CD4-positive, CD25-positive, alpha-beta regulatory T cell (primary cell): ENCODE measurements at regions not wholly inside any gene's neighbourhood (a gene's known extent, or its start where the extent isn't known, plus 50 kb on each side); places are given as distances from the start of the nearest gene placed in this dataset.

Source experiments
- ATAC-seq, 2 donors: fragments of 150-1000 bp; cut with Tn5 transposase; one replicate each; pipeline ENCODE4 v1.10.0; 2021; ENCODE audit warnings: low read depth in 2 of 2, moderate number of reproducible peaks in 2 of 2, moderate library complexity in 1 of 2
- DNase-seq, 3 donors: peaks; one replicate each; pipeline versions ENCODE4 v3.0.0 to v3.0.0-alpha.2; 2012 to 2022; ENCODE audit warnings: mixed read lengths in 1 of 3
- H3K27ac ChIP-seq: one replicate; pipeline ENCODE4 v1.7.0; 2013; ENCODE audit warnings: mild to moderate bottlenecking, low read length; ENCODE audit not compliant: insufficient read depth, poor library complexity, severe bottlenecking
- H3K27me3 ChIP-seq: one replicate; pipeline ENCODE4 v1.7.0; 2013; ENCODE audit warnings: low read length; ENCODE audit not compliant: control insufficient read depth, insufficient read depth
- H3K36me3 ChIP-seq: one replicate; pipeline ENCODE4 v1.7.0; 2013; ENCODE audit warnings: mild to moderate bottlenecking, low read length, moderate library complexity; ENCODE audit not compliant: control insufficient read depth, insufficient read depth
- H3K4me1 ChIP-seq: 2 replicates; pipeline ENCODE4 v1.7.0; 2013; ENCODE audit warnings: mild to moderate bottlenecking, low read length; ENCODE audit not compliant: insufficient read depth, control insufficient read depth, poor library complexity, severe bottlenecking
- H3K4me3 ChIP-seq: one replicate; pipeline ENCODE4 v1.7.0; 2013; ENCODE audit warnings: low read depth, mild to moderate bottlenecking, low read length, moderate library complexity
- H3K9me3 ChIP-seq, 2 experiments: 1 replicate in 1 of 2; 2 replicates in 1 of 2; pipeline ENCODE4 v1.7.0; 2013; ENCODE audit warnings: low read length in 2 of 2, mild to moderate bottlenecking in 1 of 2, moderate library complexity in 1 of 2; ENCODE audit not compliant: control insufficient read depth in 2 of 2
- H3K27ac Mint-ChIP-seq, 3 donors: one replicate each; pipeline ENCODE4 v1.8.0; 2020 to 2022; ENCODE audit warnings: mild to moderate bottlenecking in 3 of 3, mixed read lengths in 3 of 3, moderate library complexity in 2 of 3
- H3K27me3 Mint-ChIP-seq: one replicate; pipeline ENCODE4 v1.8.0; 2022; ENCODE audit warnings: mild to moderate bottlenecking, mixed read lengths
- H3K36me3 Mint-ChIP-seq: one replicate; pipeline ENCODE4 v1.8.0; 2020; ENCODE audit warnings: mixed read lengths
- H3K4me1 Mint-ChIP-seq, 4 donors: one replicate each; pipeline ENCODE4 v1.8.0; 2020 to 2022; ENCODE audit warnings: mixed read lengths in 4 of 4, mild to moderate bottlenecking in 1 of 4
- H3K4me3 Mint-ChIP-seq, 4 donors: one replicate each; pipeline ENCODE4 v1.8.0; 2020 to 2022; ENCODE audit warnings: mild to moderate bottlenecking in 4 of 4, mixed read lengths in 4 of 4, moderate library complexity in 3 of 4
- H3K9me3 Mint-ChIP-seq, 7 donors: one replicate each; pipeline ENCODE4 v1.8.0; 2020 to 2022; ENCODE audit warnings: mixed read lengths in 7 of 7, mild to moderate bottlenecking in 3 of 7, moderate library complexity in 2 of 7

DNA sequence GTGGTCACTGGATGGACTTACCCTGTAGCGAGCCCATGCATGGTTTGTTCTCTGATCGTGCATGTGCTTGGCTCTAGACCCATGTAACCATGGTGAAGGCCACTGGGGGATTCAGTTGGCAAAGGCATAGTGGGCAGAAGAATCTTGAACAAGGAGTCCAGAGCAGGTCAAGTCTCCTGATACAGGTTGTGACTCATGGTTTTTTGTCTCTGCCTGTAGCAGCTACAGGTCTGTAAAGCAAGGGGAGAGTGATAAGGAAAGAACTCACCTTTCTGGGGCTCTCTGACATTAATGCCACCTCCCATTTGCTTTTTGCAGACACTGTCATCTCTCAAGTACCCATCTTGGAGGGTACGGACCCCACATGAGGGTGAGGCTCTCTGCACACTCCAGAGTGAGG lies 153.4 kb upstream of the CAMK1G start:
- Mint-ChIP-seq H3K27me3 (peaks cover 9% of the 10 kb centered on the region), H3K4me1 (no peaks in the 10 kb centered on the region), H3K9me3 (peaks cover 0 to 2% (median 0%) of the 10 kb centered on the region in 7 donors), H3K27ac (no peak overlapping the region), H3K4me3 (no peak overlapping the region), H3K36me3 (no peaks in the 10 kb centered on the region)
- DNase-seq (no peak), ATAC-seq (no peak)
- H3K36me3 ChIP-seq, result no peaks in the 10 kb centered on the region
- no peaks in the 10 kb centered on the region for H3K4me1 ChIP-seq
- no peaks in the 10 kb centered on the region for H3K27me3 ChIP-seq
- no peaks in the 10 kb centered on the region for H3K9me3 ChIP-seq
- H3K4me3 ChIP-seq, result no peak overlapping the region
- no peak overlapping the region for H3K27ac ChIP-seq

DNA sequence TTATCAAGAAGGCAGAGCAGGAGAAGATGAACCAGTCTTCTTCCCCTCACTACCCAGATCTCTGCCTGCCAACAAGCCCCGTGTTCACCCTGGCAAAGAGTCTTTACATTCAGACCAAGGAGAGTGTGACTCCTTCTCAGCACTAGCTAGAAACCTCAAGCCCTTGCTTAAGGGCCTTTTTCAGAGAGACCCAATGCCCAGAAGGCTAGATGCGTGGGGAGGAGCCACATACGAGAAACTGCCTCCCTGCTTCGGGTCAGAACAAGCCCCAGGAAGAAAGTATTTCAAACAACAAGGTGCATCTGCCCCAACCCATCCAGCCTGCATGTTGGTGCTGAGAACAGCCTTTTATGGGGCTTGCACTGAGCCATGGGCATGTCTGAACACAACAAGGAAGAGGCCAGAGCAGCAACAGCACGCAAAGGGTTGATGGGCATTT lies 152.7 kb upstream of the CAMK1G start:
- ATAC-seq (no peak), DNase-seq (no peak)
- H3K27ac Mint-ChIP-seq, result no peak overlapping the region
- peaks cover 9% of the 10 kb centered on the region for H3K27me3 Mint-ChIP-seq
- no peaks in the 10 kb centered on the region for H3K4me1 ChIP-seq
- H3K36me3 Mint-ChIP-seq, result no peaks in the 10 kb centered on the region
- H3K4me1 Mint-ChIP-seq, result no peaks in the 10 kb centered on the region
- no peak overlapping the region for H3K4me3 Mint-ChIP-seq
- H3K27ac ChIP-seq, result no peak overlapping the region
- H3K9me3 Mint-ChIP-seq, result peaks cover 0 to 2% (median 0%) of the 10 kb centered on the region in 7 donors
- no peaks in the 10 kb centered on the region for H3K27me3 ChIP-seq
- H3K4me3 ChIP-seq, result no peak overlapping the region
- no peaks in the 10 kb centered on the region for H3K9me3 ChIP-seq
- no peaks in the 10 kb centered on the region for H3K36me3 ChIP-seq

DNA sequence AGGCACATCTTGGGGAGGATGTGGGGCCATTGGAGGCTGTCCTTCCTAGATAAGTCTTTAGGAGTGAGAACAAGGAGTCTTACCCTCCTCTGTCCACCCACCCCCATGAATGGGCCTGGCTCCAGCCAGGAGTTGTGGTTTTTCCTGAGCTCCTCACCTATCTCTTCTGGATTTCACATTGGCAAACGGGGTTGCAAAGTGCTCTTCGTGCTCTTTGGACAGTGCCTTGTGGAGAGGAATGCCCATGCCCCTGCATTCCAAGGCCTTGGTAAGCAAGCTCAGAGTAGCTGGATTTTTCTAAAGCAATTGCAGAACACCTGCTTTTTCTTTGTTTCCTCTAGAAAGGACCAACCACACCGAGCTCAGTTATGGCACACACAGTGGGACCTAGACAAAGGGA lies 152.1 kb upstream of the CAMK1G start:
- DNase-seq, result no peak

DNA sequence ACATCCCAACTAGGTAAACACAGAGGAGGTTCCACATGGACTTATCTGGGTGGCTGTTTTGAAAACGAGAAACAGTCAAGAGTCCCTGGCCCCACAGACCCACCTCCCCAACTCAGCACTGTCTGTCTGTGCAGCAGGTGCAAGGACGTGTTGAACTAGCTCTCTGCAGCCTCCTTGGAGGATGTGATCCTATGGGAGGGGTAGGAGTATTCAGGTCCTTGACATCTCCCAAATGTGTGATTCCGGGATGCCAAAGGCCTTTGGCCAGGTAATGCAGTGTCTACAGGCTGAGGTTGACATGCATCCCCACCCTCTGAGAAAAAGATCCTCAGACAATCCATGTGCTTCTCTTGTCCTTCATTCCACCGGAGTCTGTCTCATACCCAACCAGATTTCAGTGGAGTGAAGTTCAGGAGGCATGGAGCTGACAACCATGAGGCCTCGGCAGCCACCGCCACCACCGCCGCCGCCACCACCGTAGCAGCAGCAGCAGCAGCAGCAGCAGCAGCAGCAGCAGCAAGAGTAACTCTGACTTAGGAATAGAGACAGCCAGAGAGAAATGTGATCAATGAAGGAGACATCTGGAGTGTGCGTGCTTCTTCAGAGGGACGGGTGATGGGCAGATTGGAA lies 151.6 kb upstream of the CAMK1G start:
- H3K27me3 ChIP-seq, result no peaks in the 10 kb centered on the region
- no peak overlapping the region for H3K4me3 Mint-ChIP-seq
- no peak overlapping the region for H3K27ac Mint-ChIP-seq
- H3K9me3 Mint-ChIP-seq, result peaks cover 0 to 2% (median 0%) of the 10 kb centered on the region in 7 donors
- no peaks in the 10 kb centered on the region for H3K36me3 Mint-ChIP-seq
- DNase-seq, result no peak
- no peak for ATAC-seq
- no peaks in the 10 kb centered on the region for H3K4me1 Mint-ChIP-seq
- no peaks in the 10 kb centered on the region for H3K9me3 ChIP-seq
- H3K4me3 ChIP-seq, result no peak overlapping the region
- H3K36me3 ChIP-seq, result no peaks in the 10 kb centered on the region
- H3K27me3 Mint-ChIP-seq, result peaks cover 9% of the 10 kb centered on the region
- no peak overlapping the region for H3K27ac ChIP-seq
- H3K4me1 ChIP-seq, result no peaks in the 10 kb centered on the region

More for the DNA sequence above, 152.1 kb upstream of the CAMK1G start:
- peaks cover 0 to 2% (median 0%) of the 10 kb centered on the region in 7 donors for H3K9me3 Mint-ChIP-seq
- Histone ChIP-seq H3K27ac (no peak overlapping the region), H3K4me3 (no peak overlapping the region), H3K9me3 (no peaks in the 10 kb centered on the region), H3K27me3 (no peaks in the 10 kb centered on the region), H3K36me3 (no peaks in the 10 kb centered on the region), H3K4me1 (no peaks in the 10 kb centered on the region)
- no peak for ATAC-seq
- no peak overlapping the region for H3K4me3 Mint-ChIP-seq
- no peak overlapping the region for H3K27ac Mint-ChIP-seq
- no peaks in the 10 kb centered on the region for H3K4me1 Mint-ChIP-seq
- H3K27me3 Mint-ChIP-seq, result peaks cover 9% of the 10 kb centered on the region
- H3K36me3 Mint-ChIP-seq, result no peaks in the 10 kb centered on the region

DNA sequence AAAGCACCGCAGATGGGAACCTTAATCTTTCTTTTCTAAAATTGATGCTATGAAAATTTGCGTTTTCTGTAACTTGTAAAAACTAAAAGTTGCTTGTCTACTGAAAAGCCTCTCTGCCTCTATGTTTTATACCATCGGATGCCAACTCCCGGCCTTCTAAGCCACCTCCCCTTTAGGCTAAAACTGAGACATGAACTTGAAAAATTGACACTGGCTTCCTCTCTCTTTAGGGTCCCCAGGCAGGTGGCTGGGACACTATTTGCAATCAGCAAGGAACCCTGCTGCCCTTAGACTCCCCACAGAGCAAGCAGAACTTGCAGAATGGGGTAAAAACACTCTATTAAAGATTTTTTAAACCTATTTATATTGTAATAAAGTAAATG lies 151.1 kb upstream of the CAMK1G start:
- ATAC-seq, result no peak
- no peak overlapping the region for H3K4me3 ChIP-seq
- Mint-ChIP-seq H3K9me3 (peaks cover 0 to 2% (median 0%) of the 10 kb centered on the region in 7 donors), H3K27ac (no peak overlapping the region), H3K36me3 (no peaks in the 10 kb centered on the region), H3K4me3 (no peak overlapping the region), H3K4me1 (no peaks in the 10 kb centered on the region), H3K27me3 (peaks cover 12% of the 10 kb centered on the region)
- H3K36me3 ChIP-seq, result no peaks in the 10 kb centered on the region
- H3K27ac ChIP-seq, result no peak overlapping the region
- no peaks in the 10 kb centered on the region for H3K9me3 ChIP-seq
- no peaks in the 10 kb centered on the region for H3K4me1 ChIP-seq
- H3K27me3 ChIP-seq, result no peaks in the 10 kb centered on the region
- DNase-seq, result no peak

DNA sequence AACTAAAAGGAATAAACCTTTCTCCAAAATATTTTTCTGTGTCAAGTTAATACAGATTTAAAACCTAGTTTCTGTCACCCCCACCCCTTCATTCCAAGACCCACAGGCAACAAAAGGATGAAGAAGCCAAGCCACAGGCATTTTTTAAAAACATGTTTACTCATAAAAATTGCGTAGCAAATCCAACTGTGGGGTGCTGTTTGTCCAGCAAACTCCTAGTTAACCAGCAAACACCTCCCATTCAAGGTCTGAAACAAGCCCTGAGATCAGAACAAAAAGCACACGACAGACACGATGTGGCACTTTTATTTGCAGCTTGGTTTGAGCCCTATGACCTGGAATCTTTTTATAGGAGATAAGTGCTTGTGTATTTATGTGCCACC lies 149.9 kb upstream of the CAMK1G start:
- ATAC-seq, result no peak
- DNase-seq, result no peak
- Histone ChIP-seq H3K4me1 (no peaks in the 10 kb centered on the region), H3K4me3 (no peak overlapping the region), H3K9me3 (no peaks in the 10 kb centered on the region), H3K27me3 (no peaks in the 10 kb centered on the region), H3K36me3 (no peaks in the 10 kb centered on the region), H3K27ac (no peak overlapping the region)
- Mint-ChIP-seq H3K4me3 (no peak overlapping the region), H3K27ac (no peak overlapping the region), H3K36me3 (no peaks in the 10 kb centered on the region), H3K4me1 (no peaks in the 10 kb centered on the region), H3K9me3 (peaks cover 0 to 4% (median 0%) of the 10 kb centered on the region in 7 donors), H3K27me3 (peaks cover 14% of the 10 kb centered on the region)

DNA sequence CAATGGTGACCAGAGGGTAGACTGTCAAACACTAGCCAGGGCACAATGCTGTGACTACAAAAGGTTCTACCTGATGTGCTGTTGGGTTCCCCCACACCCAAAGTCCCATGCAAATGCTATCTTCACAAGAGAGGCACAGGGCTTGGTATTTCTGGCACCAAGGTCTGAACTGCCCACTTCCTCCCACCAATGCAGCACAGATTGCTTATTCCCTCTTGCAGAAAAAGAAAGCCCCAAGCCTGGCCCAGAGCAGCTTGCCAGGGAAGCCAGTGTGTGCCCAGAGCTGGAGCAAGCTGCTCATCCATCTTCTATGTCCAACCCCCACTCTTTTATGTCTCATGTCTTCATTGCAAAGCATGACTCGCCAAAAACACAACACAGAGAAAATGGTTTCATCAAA lies 149.4 kb upstream of the CAMK1G start:
- H3K4me3 ChIP-seq, result no peak overlapping the region
- Mint-ChIP-seq H3K4me3 (no peak overlapping the region), H3K4me1 (no peaks in the 10 kb centered on the region), H3K9me3 (peaks cover 0 to 4% (median 0%) of the 10 kb centered on the region in 7 donors), H3K36me3 (no peaks in the 10 kb centered on the region), H3K27me3 (peaks cover 14% of the 10 kb centered on the region), H3K27ac (no peak overlapping the region)
- H3K36me3 ChIP-seq, result no peaks in the 10 kb centered on the region
- no peak overlapping the region for H3K27ac ChIP-seq
- no peaks in the 10 kb centered on the region for H3K27me3 ChIP-seq
- no peaks in the 10 kb centered on the region for H3K9me3 ChIP-seq
- H3K4me1 ChIP-seq, result no peaks in the 10 kb centered on the region
- DNase-seq (no peak), ATAC-seq (no peak)

DNA sequence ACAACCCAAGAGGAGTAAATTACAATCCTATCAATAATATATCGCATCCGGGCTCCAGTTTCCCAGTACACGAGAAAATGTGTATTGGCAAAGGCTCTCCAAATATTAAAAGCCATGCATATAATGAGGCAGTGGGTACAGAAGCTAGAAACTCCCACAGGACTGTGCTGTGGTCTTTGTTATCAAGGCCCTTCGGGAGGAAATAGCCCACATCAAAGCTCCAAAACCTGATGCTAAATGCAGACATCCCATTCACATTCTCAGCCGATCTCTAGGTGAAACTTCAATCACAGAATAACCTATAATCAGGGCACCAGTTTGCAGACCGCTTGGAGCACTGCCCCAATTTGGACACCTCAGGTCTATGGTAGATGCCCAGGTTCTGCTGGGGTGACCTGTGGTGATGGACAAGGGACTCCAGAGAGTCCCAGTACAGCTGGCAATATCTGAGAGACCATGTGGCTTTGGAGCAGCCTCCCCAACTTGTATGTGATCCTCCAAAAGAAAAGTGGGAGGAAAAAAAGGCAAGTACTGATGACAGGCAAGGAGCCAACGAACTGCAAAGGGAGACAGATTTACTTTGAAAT lies 148.8 kb upstream of the CAMK1G start:
- no peaks in the 10 kb centered on the region for H3K36me3 Mint-ChIP-seq
- H3K27ac Mint-ChIP-seq, result peak overlapping the region in 1 of 3 donors; percentile 20
- DNase-seq, result no peak
- H3K4me3 Mint-ChIP-seq, result no peak overlapping the region
- H3K27me3 ChIP-seq, result no peaks in the 10 kb centered on the region
- H3K4me1 Mint-ChIP-seq, result no peaks in the 10 kb centered on the region
- H3K9me3 Mint-ChIP-seq, result peaks cover 0 to 4% (median 1%) of the 10 kb centered on the region in 7 donors
- peaks cover 14% of the 10 kb centered on the region for H3K27me3 Mint-ChIP-seq
- no peaks in the 10 kb centered on the region for H3K9me3 ChIP-seq
- H3K36me3 ChIP-seq, result no peaks in the 10 kb centered on the region
- H3K4me3 ChIP-seq, result no peak overlapping the region
- ATAC-seq, result no peak
- H3K4me1 ChIP-seq, result no peaks in the 10 kb centered on the region
- no peak overlapping the region for H3K27ac ChIP-seq
